ENCODE measurements at regions not wholly inside any gene's neighbourhood (a gene's known extent, or its start where the extent isn't known, plus 50 kb on each side); places are given as distances from the start of the nearest gene placed in this dataset.
A peak's percentile ranks its signal among the peaks of the same experiment; 100 is the strongest.

- no CpG with 5 or more reads among the region's 1 CpG for WGBS (ENCODE audit: extremely low coverage, insufficient read length, low lambda C conversion rate)
- Histone ChIP-seq H2AK5ac (ENCODE audit: insufficient read length, low read length) (no peak overlapping the region), H3K27me3 (ENCODE audit: insufficient read depth, low read length) (no peaks in the 10 kb centered on the region), H3K79me1 (ENCODE audit: insufficient read depth, low read depth, low read length, poor library complexity, severe bottlenecking) (no peaks in the 10 kb centered on the region), H2BK15ac (ENCODE audit: low read depth, low read length) (no peak overlapping the region), H3K27ac (ENCODE audit: insufficient read length, low read depth, low read length) (no peak overlapping the region), H2BK20ac (ENCODE audit: low read depth, low read length, poor library complexity, severe bottlenecking) (no peak overlapping the region), H3K23me2 (ENCODE audit: insufficient read length, low read depth, low read length, poor library complexity, severe bottlenecking) (no peaks in the 10 kb centered on the region), H4K8ac (replicated peaks; ENCODE audit: insufficient read length, low read depth, low read length) (no peak overlapping the region), H3K4me2 (ENCODE audit: insufficient read depth, insufficient read length, low read length) (no peak overlapping the region), H4K5ac (ENCODE audit: insufficient read length, low read depth, low read length) (no peak overlapping the region), H2BK120ac (ENCODE audit: low read depth, low read length, poor library complexity, severe bottlenecking) (no peak overlapping the region), H4K20me1 (ENCODE audit: control insufficient read depth, insufficient read depth, insufficient read length) (no peaks in the 10 kb centered on the region), H3K9ac (ENCODE audit: extremely low read depth, insufficient read length, low read length) (no peak overlapping the region), H3K4me1 (ENCODE audit: insufficient read depth, low read length) (no peaks in the 10 kb centered on the region), H4K91ac (ENCODE audit: insufficient read length, low read depth, low read length) (no peak overlapping the region), H2BK12ac (ENCODE audit: insufficient read length, low read depth, low read length) (no peak overlapping the region), H3T11ph (ENCODE audit: low read length) (no peak overlapping the region), H3K4ac (ENCODE audit: low read depth, low read length) (no peak overlapping the region), H3K56ac (ENCODE audit: insufficient read length, low read depth, low read length) (no peak overlapping the region), H3K79me2 (ENCODE audit: insufficient read depth, low read length) (no peaks in the 10 kb centered on the region), H3K14ac (ENCODE audit: insufficient read depth, low read length) (no peak overlapping the region), H3K23ac (ENCODE audit: insufficient read length, low read depth, low read length) (no peak overlapping the region), H2AFZ (ENCODE audit: low read length) (no peak overlapping the region), H2BK5ac (ENCODE audit: insufficient read length, low read length) (no peak overlapping the region), H3K9me3 (ENCODE audit: control insufficient read depth, low read depth, low read length) (no peaks in the 10 kb centered on the region), H3K18ac (ENCODE audit: insufficient read length, low read depth, low read length) (no peak overlapping the region)
- no peak for DNase-seq
- H3K9me3 Mint-ChIP-seq = no peaks in the 10 kb centered on the region
- H3K27me3 Mint-ChIP-seq (ENCODE audit: low read depth) = no peaks in the 10 kb centered on the region
- H3K4me1 Mint-ChIP-seq = no peaks in the 10 kb centered on the region; a peak in 2 of 4 replicates
- no peak overlapping the region for H3K27ac Mint-ChIP-seq
- H3K36me3 Mint-ChIP-seq (ENCODE audit: insufficient read depth in 1 of 3, low read depth in 3 of 3) = no peaks in the 10 kb centered on the region; a peak in 1 of 7 replicates
- H3K4me3 Mint-ChIP-seq = no peak overlapping the region
- peak; percentile 39; the same call in 2 of the 3 replicates for TF ChIP-seq CTCF (conservative IDR thresholded peaks at IDR 0.05)
These were observed 218.2 kb downstream of the SHOX2 start for GRCh38 chr3:157888040-157888439.

Measured in H9 (cell line).